ENCODE measurements at regions not wholly inside any gene's neighbourhood (a gene's known extent, or its start where the extent isn't known, plus 50 kb on each side); places are given as distances from the start of the nearest gene placed in this dataset.

- TF ChIP-seq TAF1 (IDR thresholded peaks at IDR 0.05; ENCODE audit: low read depth, low read length) = no peak
- TF ChIP-seq POLR2AphosphoS5 (IDR thresholded peaks at IDR 0.05; ENCODE audit: low read depth, low read length) = no peak
Observed at GRCh38 chr21:14827468-14827867, 237.3 kb downstream of the NRIP1 start.

Measured in GM12891 (cell line).